ENCODE measurements at regions not wholly inside any gene's neighbourhood (a gene's known extent, or its start where the extent isn't known, plus 50 kb on each side); places are given as distances from the start of the nearest gene placed in this dataset.

- Histone ChIP-seq H3K9me3 (ENCODE audit: control insufficient read depth, low read depth, low read length) (no peaks in the 10 kb centered on the region), H3K27me3 (ENCODE audit: control insufficient read depth, insufficient read depth, low read length) (no peaks in the 10 kb centered on the region), H3K27ac (ENCODE audit: low read length) (no peak overlapping the region), H3K4me3 (ENCODE audit: low read length) (no peak overlapping the region), H3K36me3 (ENCODE audit: control insufficient read depth, insufficient read depth, low read length) (no peaks in the 10 kb centered on the region), H3K4me1 (ENCODE audit: control insufficient read depth, insufficient read depth, low read length) (no peaks in the 10 kb centered on the region)
- DNase-seq, result no peak
- 100% methylated on average over 1 of the region's 11 CpGs for WGBS (ENCODE audit: insufficient coverage, low lambda C conversion rate)
Measured at GRCh38 chr18:10293966-10294365, 160.5 kb upstream of the APCDD1 start.

DNA sequence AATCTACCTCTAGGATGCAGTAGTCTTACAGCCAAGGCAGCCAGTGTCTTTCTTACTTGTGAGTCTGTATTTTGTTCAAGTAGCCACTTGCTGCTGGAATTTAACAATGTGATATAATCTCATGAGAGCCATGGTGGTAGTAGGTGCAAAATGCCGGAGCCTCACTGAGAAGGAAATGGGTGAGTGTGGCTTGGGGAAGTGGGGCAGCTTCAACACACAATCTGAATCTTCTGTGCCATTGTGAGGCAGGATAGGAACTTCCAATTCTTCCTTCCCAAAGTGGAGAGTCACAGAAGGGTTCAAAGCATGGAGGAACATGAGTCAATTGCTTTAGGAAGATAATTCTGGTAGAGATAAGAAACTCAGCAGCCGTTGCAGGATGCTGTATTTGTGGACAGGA is 158.7 kb upstream of the APCDD1 start:
- H3K4me3 ChIP-seq (ENCODE audit: low read length), result no peak overlapping the region
- WGBS (ENCODE audit: insufficient coverage, low lambda C conversion rate), result 100% methylated on average over 1 of the region's 2 CpGs

DNA sequence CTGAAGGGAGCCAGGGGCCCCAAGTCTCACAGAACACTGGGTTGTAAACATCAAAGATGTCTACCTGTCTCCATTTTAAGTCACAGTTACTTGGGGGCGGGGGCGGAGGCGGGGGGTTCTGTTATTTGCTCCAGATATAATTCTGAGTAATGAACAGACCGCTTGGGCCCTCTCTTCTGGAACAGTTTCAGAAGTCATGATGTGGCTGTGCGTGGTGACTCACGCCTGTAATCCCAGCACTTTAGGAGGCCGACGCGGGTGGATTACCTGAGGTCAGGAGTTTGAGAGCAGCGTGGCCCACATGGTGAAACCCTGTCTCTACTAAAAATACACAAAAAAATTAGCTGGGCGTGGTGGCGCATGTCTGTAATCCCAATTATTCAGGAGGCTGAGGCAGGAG is 157.9 kb upstream of the APCDD1 start:
- H3K27ac ChIP-seq (ENCODE audit: low read length), result no peak overlapping the region
- H3K4me3 ChIP-seq (ENCODE audit: low read length), result no peak overlapping the region
- no peaks in the 10 kb centered on the region for H3K4me1 ChIP-seq (ENCODE audit: control insufficient read depth, insufficient read depth, low read length)
- no peaks in the 10 kb centered on the region for H3K36me3 ChIP-seq (ENCODE audit: control insufficient read depth, insufficient read depth, low read length)
- no peak for DNase-seq
- H3K9me3 ChIP-seq (ENCODE audit: control insufficient read depth, low read depth, low read length), result no peaks in the 10 kb centered on the region
- H3K27me3 ChIP-seq (ENCODE audit: control insufficient read depth, insufficient read depth, low read length), result no peaks in the 10 kb centered on the region
- WGBS (ENCODE audit: insufficient coverage, low lambda C conversion rate), result no CpG with 5 or more reads among the region's 12 CpGs

More for the DNA sequence above, 158.7 kb upstream of the APCDD1 start:
- Histone ChIP-seq H3K4me1 (ENCODE audit: control insufficient read depth, insufficient read depth, low read length) (no peaks in the 10 kb centered on the region), H3K27me3 (ENCODE audit: control insufficient read depth, insufficient read depth, low read length) (no peaks in the 10 kb centered on the region), H3K36me3 (ENCODE audit: control insufficient read depth, insufficient read depth, low read length) (no peaks in the 10 kb centered on the region), H3K9me3 (ENCODE audit: control insufficient read depth, low read depth, low read length) (no peaks in the 10 kb centered on the region), H3K27ac (ENCODE audit: low read length) (no peak overlapping the region)
- DNase-seq, result no peak

DNA sequence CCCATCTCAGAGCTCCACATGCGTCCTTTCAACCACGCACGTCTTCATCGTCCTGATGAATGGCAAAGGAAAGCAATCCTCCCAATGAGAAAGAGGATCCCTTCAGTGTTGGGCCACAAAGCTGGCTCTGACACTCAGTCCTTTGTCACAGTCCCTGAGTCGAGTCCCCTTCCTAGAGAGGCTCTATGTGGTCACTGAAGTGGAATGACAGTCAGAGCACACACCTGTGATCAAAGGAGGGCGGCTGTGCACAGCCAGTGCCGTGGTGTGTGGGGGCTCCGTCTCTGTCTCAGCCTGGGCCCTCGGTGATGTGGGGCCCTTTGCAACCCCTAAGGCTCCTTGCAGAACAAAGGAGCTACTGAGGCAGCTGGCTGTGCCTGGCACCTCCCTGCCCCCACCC is 157.3 kb upstream of the APCDD1 start:
- H3K4me3 ChIP-seq (ENCODE audit: low read length), result no peak overlapping the region
- no peaks in the 10 kb centered on the region for H3K36me3 ChIP-seq (ENCODE audit: control insufficient read depth, insufficient read depth, low read length)
- no CpG with 5 or more reads among the region's 9 CpGs for whole genome bisulfite sequencing (ENCODE audit: insufficient coverage, low lambda C conversion rate)
- H3K9me3 ChIP-seq (ENCODE audit: control insufficient read depth, low read depth, low read length), result no peaks in the 10 kb centered on the region
- no peak for DNase-seq
- H3K27ac ChIP-seq (ENCODE audit: low read length), result no peak overlapping the region
- H3K27me3 ChIP-seq (ENCODE audit: control insufficient read depth, insufficient read depth, low read length), result no peaks in the 10 kb centered on the region
- no peaks in the 10 kb centered on the region for H3K4me1 ChIP-seq (ENCODE audit: control insufficient read depth, insufficient read depth, low read length)

GRCh38 chr18:10298346-10298745 is 156.1 kb upstream of the APCDD1 start:
- H3K27me3 ChIP-seq (ENCODE audit: control insufficient read depth, insufficient read depth, low read length), result no peaks in the 10 kb centered on the region
- H3K4me1 ChIP-seq (ENCODE audit: control insufficient read depth, insufficient read depth, low read length), result no peaks in the 10 kb centered on the region
- DNase-seq, result no peak
- WGBS (ENCODE audit: insufficient coverage, low lambda C conversion rate), result no CpG with 5 or more reads among the region's 8 CpGs
- no peak overlapping the region for H3K27ac ChIP-seq (ENCODE audit: low read length)
- no peaks in the 10 kb centered on the region for H3K9me3 ChIP-seq (ENCODE audit: control insufficient read depth, low read depth, low read length)
- no peak overlapping the region for H3K4me3 ChIP-seq (ENCODE audit: low read length)
- no peaks in the 10 kb centered on the region for H3K36me3 ChIP-seq (ENCODE audit: control insufficient read depth, insufficient read depth, low read length)

DNA sequence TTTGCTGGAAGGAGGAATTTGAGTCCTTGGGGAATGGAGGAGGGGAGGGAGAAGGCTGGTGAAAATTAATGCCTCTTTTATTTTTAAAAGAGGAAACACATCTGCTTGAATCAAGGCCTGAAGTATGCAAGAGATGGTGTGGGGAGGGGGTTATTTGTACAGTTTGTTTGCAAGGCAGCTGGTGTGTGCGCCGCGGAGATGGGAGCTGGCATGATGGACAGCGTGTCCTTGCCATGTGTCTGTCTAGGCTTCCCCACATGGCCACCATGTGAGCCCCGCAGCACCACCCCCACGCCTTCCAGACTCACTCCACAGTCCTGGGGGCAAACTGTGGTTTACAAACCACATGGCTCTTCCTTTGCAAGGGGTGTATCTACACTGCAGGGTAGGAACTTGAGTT is 154.8 kb upstream of the APCDD1 start:
- Histone ChIP-seq H3K4me3 (ENCODE audit: low read length) (no peak overlapping the region), H3K36me3 (ENCODE audit: control insufficient read depth, insufficient read depth, low read length) (no peaks in the 10 kb centered on the region), H3K4me1 (ENCODE audit: control insufficient read depth, insufficient read depth, low read length) (no peaks in the 10 kb centered on the region), H3K27me3 (ENCODE audit: control insufficient read depth, insufficient read depth, low read length) (no peaks in the 10 kb centered on the region), H3K27ac (ENCODE audit: low read length) (no peak overlapping the region), H3K9me3 (ENCODE audit: control insufficient read depth, low read depth, low read length) (no peaks in the 10 kb centered on the region)
- no peak for DNase-seq
- WGBS (ENCODE audit: insufficient coverage, low lambda C conversion rate), result no CpG with 5 or more reads among the region's 6 CpGs

- WGBS (ENCODE audit: insufficient coverage, low lambda C conversion rate), result no CpG with 5 or more reads among the region's 7 CpGs
- Histone ChIP-seq H3K4me1 (ENCODE audit: control insufficient read depth, insufficient read depth, low read length) (no peaks in the 10 kb centered on the region), H3K27me3 (ENCODE audit: control insufficient read depth, insufficient read depth, low read length) (no peaks in the 10 kb centered on the region), H3K9me3 (ENCODE audit: control insufficient read depth, low read depth, low read length) (no peaks in the 10 kb centered on the region), H3K4me3 (ENCODE audit: low read length) (no peak overlapping the region), H3K27ac (ENCODE audit: low read length) (no peak overlapping the region), H3K36me3 (ENCODE audit: control insufficient read depth, insufficient read depth, low read length) (no peaks in the 10 kb centered on the region)
- no peak for DNase-seq
Measured at GRCh38 chr18:10300739-10301138, 153.7 kb upstream of the APCDD1 start.

DNA sequence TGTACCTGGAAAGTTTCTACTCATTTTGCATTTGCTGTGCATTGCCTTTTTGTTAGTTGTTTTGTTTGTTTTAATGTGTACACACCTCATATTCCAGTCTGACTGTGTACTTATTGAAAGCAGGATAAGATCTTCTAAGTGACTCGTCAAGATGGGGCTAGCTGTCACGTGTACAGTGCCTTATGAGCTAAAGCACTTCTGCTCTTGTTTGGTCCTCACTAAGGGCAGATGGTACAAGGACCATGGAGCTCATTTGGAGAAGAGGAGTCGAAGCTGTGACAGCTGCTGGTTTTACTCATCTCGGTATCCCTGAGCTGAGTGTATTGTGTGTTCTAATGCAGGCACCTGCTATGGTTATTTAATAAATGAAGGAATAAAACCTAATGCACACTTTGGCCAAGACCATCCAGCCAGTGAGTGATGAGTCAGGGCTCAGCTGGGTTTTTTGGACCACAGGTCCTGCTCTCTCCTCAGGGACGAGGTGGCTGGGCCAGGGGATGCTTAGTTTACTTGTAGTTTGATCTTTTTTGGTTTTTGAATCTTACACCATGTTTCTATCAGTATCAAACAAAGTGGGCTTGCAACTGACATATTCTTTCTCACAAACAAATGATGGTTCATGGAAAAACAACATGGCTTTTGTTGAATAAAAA is 152.5 kb upstream of the APCDD1 start:
- H3K9me3 ChIP-seq (ENCODE audit: control insufficient read depth, low read depth, low read length), result no peaks in the 10 kb centered on the region
- no peaks in the 10 kb centered on the region for H3K4me1 ChIP-seq (ENCODE audit: control insufficient read depth, insufficient read depth, low read length)
- no peaks in the 10 kb centered on the region for H3K36me3 ChIP-seq (ENCODE audit: control insufficient read depth, insufficient read depth, low read length)
- no peak overlapping the region for H3K27ac ChIP-seq (ENCODE audit: low read length)
- no CpG with 5 or more reads among the region's 5 CpGs for WGBS (ENCODE audit: insufficient coverage, low lambda C conversion rate)
- no peak overlapping the region for H3K4me3 ChIP-seq (ENCODE audit: low read length)
- DNase-seq, result no peak
- H3K27me3 ChIP-seq (ENCODE audit: control insufficient read depth, insufficient read depth, low read length), result no peaks in the 10 kb centered on the region

DNA sequence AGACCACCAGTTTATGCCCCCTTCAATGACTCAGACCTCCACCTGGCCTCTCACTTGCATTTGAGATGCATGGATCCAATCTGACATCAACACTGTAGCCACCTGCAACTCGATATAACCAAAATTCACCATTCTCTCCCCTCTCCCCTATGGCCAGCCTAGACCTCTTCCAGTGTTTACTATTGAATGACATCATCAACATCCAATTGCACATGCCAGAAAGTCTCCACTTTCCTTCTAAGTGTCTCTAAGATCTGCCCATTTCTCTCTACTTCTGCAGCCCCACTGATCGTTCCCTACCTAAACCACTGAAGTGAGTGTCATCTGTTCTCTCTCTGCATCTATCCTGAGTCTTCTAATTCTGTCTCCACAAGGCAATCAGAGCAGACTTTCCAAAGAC is 151.3 kb upstream of the APCDD1 start:
- H3K27me3 ChIP-seq (ENCODE audit: control insufficient read depth, insufficient read depth, low read length), result no peaks in the 10 kb centered on the region
- no peak for DNase-seq
- H3K9me3 ChIP-seq (ENCODE audit: control insufficient read depth, low read depth, low read length), result no peaks in the 10 kb centered on the region
- no peak overlapping the region for H3K27ac ChIP-seq (ENCODE audit: low read length)
- no peaks in the 10 kb centered on the region for H3K36me3 ChIP-seq (ENCODE audit: control insufficient read depth, insufficient read depth, low read length)
- no peaks in the 10 kb centered on the region for H3K4me1 ChIP-seq (ENCODE audit: control insufficient read depth, insufficient read depth, low read length)
- no CpG with 5 or more reads among the region's 2 CpGs for WGBS (ENCODE audit: insufficient coverage, low lambda C conversion rate)
- no peak overlapping the region for H3K4me3 ChIP-seq (ENCODE audit: low read length)

DNA sequence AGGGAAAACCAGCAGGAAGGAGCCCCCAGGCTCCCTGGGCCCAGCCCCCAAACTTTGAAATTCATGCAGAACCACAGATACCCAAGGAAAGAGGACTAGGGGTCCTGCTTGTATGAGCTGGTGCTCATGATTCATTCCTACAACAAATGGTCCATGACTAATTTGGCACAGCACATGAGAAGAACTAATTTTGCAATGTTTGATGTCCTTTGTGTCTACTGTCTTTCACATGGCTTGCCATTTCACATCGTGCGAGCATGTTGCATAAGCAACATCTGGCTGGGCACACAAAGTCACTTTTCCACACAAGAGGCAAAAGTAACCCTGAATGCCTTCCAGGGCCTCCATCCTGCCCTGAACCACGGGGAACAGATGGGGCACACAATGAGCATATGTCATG is 149.6 kb upstream of the APCDD1 start:
- no peaks in the 10 kb centered on the region for H3K4me1 ChIP-seq (ENCODE audit: control insufficient read depth, insufficient read depth, low read length)
- H3K4me3 ChIP-seq (ENCODE audit: low read length), result no peak overlapping the region
- WGBS (ENCODE audit: insufficient coverage, low lambda C conversion rate), result no CpG with 5 or more reads among the region's 3 CpGs
- H3K9me3 ChIP-seq (ENCODE audit: control insufficient read depth, low read depth, low read length), result no peaks in the 10 kb centered on the region
- no peaks in the 10 kb centered on the region for H3K36me3 ChIP-seq (ENCODE audit: control insufficient read depth, insufficient read depth, low read length)
- no peak for DNase-seq
- no peak overlapping the region for H3K27ac ChIP-seq (ENCODE audit: low read length)
- no peaks in the 10 kb centered on the region for H3K27me3 ChIP-seq (ENCODE audit: control insufficient read depth, insufficient read depth, low read length)

GRCh38 chr18:10306779-10307178 is 147.7 kb upstream of the APCDD1 start:
- H3K36me3 ChIP-seq (ENCODE audit: control insufficient read depth, insufficient read depth, low read length), result no peaks in the 10 kb centered on the region
- no peak overlapping the region for H3K27ac ChIP-seq (ENCODE audit: low read length)
- no peak for DNase-seq
- 50% methylated on average over 1 of the region's 2 CpGs for WGBS (ENCODE audit: insufficient coverage, low lambda C conversion rate)
- no peaks in the 10 kb centered on the region for H3K27me3 ChIP-seq (ENCODE audit: control insufficient read depth, insufficient read depth, low read length)
- H3K4me3 ChIP-seq (ENCODE audit: low read length), result no peak overlapping the region
- H3K4me1 ChIP-seq (ENCODE audit: control insufficient read depth, insufficient read depth, low read length), result no peaks in the 10 kb centered on the region
- no peaks in the 10 kb centered on the region for H3K9me3 ChIP-seq (ENCODE audit: control insufficient read depth, low read depth, low read length)

All from large intestine (tissue), 3 donors.